ENCODE measurements at regions not wholly inside any gene's neighbourhood (a gene's known extent, or its start where the extent isn't known, plus 50 kb on each side); places are given as distances from the start of the nearest gene placed in this dataset.
"Not testable (repeated sequence)": the region's sequence is repeated elsewhere in the genome, so short reads cannot be mapped to it uniquely, and the experiment has no call there.

- no peak overlapping the region for H3K4me3 ChIP-seq
- no peak overlapping the region for H3K27ac ChIP-seq
- H3K4me1 ChIP-seq = no peaks in the 10 kb centered on the region
Observed at GRCh38 chr6:50962213-50962759, 143.6 kb downstream of the TFAP2B start.

GRCh38 chr6:50963952-50964351 lies 145.3 kb downstream of the TFAP2B start:
- TF ChIP-seq CTCF (IDR thresholded peaks at IDR 0.05) = no peak
- Histone ChIP-seq H3K36me3 (no peaks in the 10 kb centered on the region), H3K4me1 (no peaks in the 10 kb centered on the region), H3K4me3 (no peak overlapping the region), H3K27ac (no peak overlapping the region), H3K9me3 (no peaks in the 10 kb centered on the region), H3K27me3 (no peaks in the 10 kb centered on the region)
- DNase-seq (ENCODE audit: low spot score) = no peak

More at GRCh38 chr6:50962213-50962759, 143.6 kb downstream of the TFAP2B start:
- no peak for DNase-seq (ENCODE audit: low spot score)
- no peaks in the 10 kb centered on the region for H3K9me3 ChIP-seq
- TF ChIP-seq CTCF (IDR thresholded peaks at IDR 0.05) = no peak
- no peaks in the 10 kb centered on the region for H3K36me3 ChIP-seq
- H3K27me3 ChIP-seq = no peaks in the 10 kb centered on the region

DNA sequence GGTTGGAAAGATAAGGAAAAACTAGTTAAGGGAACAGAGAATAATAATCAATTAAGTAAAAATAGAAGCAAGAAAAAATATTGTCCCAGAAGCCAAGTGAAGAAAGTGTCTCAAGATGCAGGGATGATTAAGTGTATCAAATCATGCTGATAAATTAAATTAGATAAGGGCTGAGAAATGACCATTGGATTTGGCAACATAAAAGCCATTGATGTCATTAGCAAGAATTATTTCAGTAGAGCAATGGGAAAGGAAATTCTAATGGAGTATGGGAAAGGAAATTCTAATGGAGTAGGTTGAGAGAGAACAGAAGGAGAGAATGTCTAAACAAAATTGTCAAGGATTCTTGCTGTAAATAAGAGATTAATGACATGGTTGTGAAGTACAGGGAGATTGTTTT lies 146.8 kb downstream of the TFAP2B start:
- H3K27ac ChIP-seq = no peak overlapping the region
- no peak for DNase-seq (ENCODE audit: low spot score)
- no peaks in the 10 kb centered on the region for H3K36me3 ChIP-seq
- no peak for TF ChIP-seq CTCF (IDR thresholded peaks at IDR 0.05)
- H3K9me3 ChIP-seq = no peaks in the 10 kb centered on the region
- no peaks in the 10 kb centered on the region for H3K4me1 ChIP-seq
- H3K4me3 ChIP-seq = no peak overlapping the region
- no peaks in the 10 kb centered on the region for H3K27me3 ChIP-seq

DNA sequence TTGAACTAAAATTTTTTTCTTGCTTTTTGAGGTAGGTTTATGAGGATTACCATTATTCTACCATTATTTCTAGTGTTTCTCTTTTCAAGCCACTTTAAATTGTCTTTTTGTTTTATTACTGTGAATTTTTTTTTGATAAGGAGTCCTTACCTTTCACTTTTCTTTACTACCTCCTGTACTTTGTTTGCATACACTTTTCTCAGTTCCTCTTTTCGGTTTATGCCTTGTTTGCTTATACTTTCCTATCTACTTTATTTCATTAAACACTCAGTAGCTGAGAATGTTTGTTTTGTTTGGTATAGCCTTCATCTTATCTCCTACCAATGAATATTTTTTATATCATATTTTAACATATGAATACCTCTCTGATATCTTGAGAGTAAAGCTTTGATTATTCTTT lies 147.9 kb downstream of the TFAP2B start:
- Histone ChIP-seq H3K27me3 (no peaks in the 10 kb centered on the region), H3K27ac (no peak overlapping the region), H3K4me3 (no peak overlapping the region), H3K4me1 (no peaks in the 10 kb centered on the region), H3K36me3 (no peaks in the 10 kb centered on the region), H3K9me3 (no peaks in the 10 kb centered on the region)
- TF ChIP-seq CTCF (IDR thresholded peaks at IDR 0.05) = no peak
- DNase-seq (ENCODE audit: low spot score) = no peak

DNA sequence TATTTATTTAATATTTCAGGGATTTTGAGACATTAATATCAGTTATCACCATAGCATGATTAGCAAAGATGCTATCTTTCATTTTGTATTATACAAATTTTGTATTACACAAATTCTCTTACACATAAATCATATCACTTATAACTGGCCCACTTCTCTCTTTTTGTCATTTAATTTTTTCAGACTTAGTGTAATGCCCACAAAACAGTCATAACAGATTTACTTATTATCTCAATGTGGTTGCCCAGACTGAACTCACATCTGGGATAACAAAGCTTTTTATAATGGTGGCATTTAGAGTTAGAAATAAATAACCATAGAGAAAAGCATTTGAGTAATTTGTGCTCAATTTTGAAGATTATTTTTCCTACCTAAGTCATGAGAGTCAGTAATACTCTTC lies 148.3 kb downstream of the TFAP2B start:
- Histone ChIP-seq H3K27me3 (no peaks in the 10 kb centered on the region), H3K36me3 (no peaks in the 10 kb centered on the region), H3K4me3 (no peak overlapping the region), H3K4me1 (no peaks in the 10 kb centered on the region), H3K9me3 (no peaks in the 10 kb centered on the region), H3K27ac (no peak overlapping the region)
- DNase-seq (ENCODE audit: low spot score) = no peak
- TF ChIP-seq CTCF (IDR thresholded peaks at IDR 0.05) = no peak

- H3K4me3 ChIP-seq; H3K36me3 ChIP-seq; H3K4me1 ChIP-seq; DNase-seq (ENCODE audit: low spot score); H3K9me3 ChIP-seq; H3K27ac ChIP-seq; H3K27me3 ChIP-seq: not testable (repeated sequence)
Observed at GRCh38 chr6:50968246-50968645, 149.6 kb downstream of the TFAP2B start.
